Chondrocyte (in vitro differentiated cells): ENCODE measurements at regions not wholly inside any gene's neighbourhood (a gene's known extent, or its start where the extent isn't known, plus 50 kb on each side); places are given as distances from the start of the nearest gene placed in this dataset.

Source experiments
- DNase-seq: peaks from one replicate; pipeline ENCODE4 v3.0.0; 2021; ENCODE audit warnings: mixed read lengths, low spot score
- H3K27ac Mint-ChIP-seq: one replicate; pipeline ENCODE4 v1.8.0; 2021; ENCODE audit warnings: mild to moderate bottlenecking, moderate library complexity, mixed read lengths; ENCODE audit not compliant: unreplicated experiment
- H3K27me3 Mint-ChIP-seq: 2 replicates; pipeline ENCODE4 v1.8.0; 2021; ENCODE audit warnings: low read depth, mixed read lengths
- H3K36me3 Mint-ChIP-seq: 2 replicates; pipeline ENCODE4 v1.8.0; 2021; ENCODE audit warnings: low read depth, mixed read lengths
- H3K4me1 Mint-ChIP-seq: 2 replicates; pipeline ENCODE4 v1.8.0; 2021; ENCODE audit warnings: low read depth, mild to moderate bottlenecking, mixed read lengths
- H3K4me3 Mint-ChIP-seq: one replicate; pipeline ENCODE4 v1.8.0; 2021; ENCODE audit warnings: mild to moderate bottlenecking, moderate library complexity, mixed read lengths; ENCODE audit not compliant: unreplicated experiment
- H3K9me3 Mint-ChIP-seq: 2 replicates; pipeline ENCODE4 v1.8.0; 2021; ENCODE audit warnings: low read depth, mixed read lengths
- TF ChIP-seq, protein P1 (sequence below): fragments of 200-600 bp; sonication (generic); IDR thresholded peaks from 2 replicates; pipeline ENCODE4 v1.5.0; 2021; ENCODE audit warnings: antibody characterized with exemption, mild to moderate bottlenecking, moderate library complexity

DNA sequence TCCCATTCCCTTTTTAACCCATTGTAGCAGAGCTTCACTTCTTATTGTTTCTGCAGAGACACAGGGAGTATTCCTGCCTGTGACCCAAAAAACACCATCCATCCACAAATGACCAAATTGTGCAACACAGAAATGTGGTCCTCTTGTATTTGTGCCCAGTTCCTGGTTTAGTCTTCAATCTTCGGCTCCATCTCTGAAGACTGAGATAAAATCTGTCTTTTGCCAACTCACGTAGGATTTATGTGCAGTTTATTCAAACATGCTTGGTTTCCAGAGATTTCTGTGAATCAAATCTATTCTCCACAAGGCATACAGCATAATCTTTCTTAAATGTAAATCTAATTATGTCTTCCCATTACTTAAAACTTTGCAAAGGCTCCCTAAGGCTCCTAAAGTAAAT is 307.0 kb downstream of the AASDHPPT start:
- Mint-ChIP-seq H3K4me1 (peaks cover 36% of the 10 kb centered on the region), H3K4me3 (no peak overlapping the region), H3K36me3 (no peaks in the 10 kb centered on the region), H3K27me3 (no peaks in the 10 kb centered on the region), H3K9me3 (peaks cover 11% of the 10 kb centered on the region), H3K27ac (peak overlapping the region; percentile 4)
- TF ChIP-seq, protein P1, sequence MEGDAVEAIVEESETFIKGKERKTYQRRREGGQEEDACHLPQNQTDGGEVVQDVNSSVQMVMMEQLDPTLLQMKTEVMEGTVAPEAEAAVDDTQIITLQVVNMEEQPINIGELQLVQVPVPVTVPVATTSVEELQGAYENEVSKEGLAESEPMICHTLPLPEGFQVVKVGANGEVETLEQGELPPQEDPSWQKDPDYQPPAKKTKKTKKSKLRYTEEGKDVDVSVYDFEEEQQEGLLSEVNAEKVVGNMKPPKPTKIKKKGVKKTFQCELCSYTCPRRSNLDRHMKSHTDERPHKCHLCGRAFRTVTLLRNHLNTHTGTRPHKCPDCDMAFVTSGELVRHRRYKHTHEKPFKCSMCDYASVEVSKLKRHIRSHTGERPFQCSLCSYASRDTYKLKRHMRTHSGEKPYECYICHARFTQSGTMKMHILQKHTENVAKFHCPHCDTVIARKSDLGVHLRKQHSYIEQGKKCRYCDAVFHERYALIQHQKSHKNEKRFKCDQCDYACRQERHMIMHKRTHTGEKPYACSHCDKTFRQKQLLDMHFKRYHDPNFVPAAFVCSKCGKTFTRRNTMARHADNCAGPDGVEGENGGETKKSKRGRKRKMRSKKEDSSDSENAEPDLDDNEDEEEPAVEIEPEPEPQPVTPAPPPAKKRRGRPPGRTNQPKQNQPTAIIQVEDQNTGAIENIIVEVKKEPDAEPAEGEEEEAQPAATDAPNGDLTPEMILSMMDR: no peak
- DNase-seq: no peak

DNA sequence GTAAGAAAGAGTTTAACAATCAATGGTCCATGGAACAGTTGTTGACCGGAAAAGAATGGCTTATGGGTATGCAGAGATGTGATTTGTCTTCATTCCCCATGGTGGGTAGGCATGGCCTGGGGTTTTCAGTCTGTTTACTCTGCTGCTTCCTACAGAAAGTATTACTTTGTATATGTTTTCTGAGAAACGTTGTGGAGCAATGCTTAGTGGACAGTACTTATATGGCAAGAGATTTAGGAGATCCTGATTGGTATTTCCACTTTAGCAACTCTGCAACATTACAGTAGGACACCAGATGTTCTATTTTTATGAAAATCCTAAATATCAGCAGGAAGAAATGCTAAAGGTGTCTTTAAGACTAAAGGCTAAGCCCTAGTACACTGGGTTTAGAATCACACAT is 309.1 kb downstream of the AASDHPPT start:
- DNase-seq: no peak
- no peak overlapping the region for H3K4me3 Mint-ChIP-seq
- H3K27me3 Mint-ChIP-seq: no peaks in the 10 kb centered on the region
- H3K36me3 Mint-ChIP-seq: no peaks in the 10 kb centered on the region
- no peak overlapping the region for H3K27ac Mint-ChIP-seq
- peaks cover 11% of the 10 kb centered on the region for H3K9me3 Mint-ChIP-seq
- peaks cover 53% of the 10 kb centered on the region for H3K4me1 Mint-ChIP-seq
- TF ChIP-seq, protein P1: no peak

DNA sequence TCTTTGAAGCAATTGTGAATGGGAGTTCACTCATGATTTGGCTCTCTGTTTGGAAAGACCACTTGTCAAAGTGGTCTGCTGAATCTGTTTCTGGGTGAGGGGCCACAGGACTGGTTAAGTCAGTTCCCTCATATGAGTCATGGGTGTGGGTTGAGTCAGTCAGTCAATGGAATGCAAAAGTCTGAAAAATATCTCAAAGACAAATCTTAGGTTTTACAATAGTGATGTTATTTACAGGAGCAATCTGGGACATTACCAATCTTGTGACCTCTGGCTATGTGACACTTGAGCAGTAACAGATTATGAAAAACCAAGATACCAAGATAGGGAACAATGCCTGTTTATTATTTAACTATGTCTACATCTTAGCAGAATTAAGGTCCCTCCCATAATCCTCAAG is 311.6 kb downstream of the AASDHPPT start:
- peaks cover 52% of the 10 kb centered on the region for H3K4me1 Mint-ChIP-seq
- H3K4me3 Mint-ChIP-seq: no peak overlapping the region
- TF ChIP-seq, protein P1: no peak
- peak overlapping the region; percentile 38 for H3K27ac Mint-ChIP-seq
- H3K36me3 Mint-ChIP-seq: no peaks in the 10 kb centered on the region
- DNase-seq: no peak
- H3K9me3 Mint-ChIP-seq: peaks cover 11% of the 10 kb centered on the region
- no peaks in the 10 kb centered on the region for H3K27me3 Mint-ChIP-seq

DNA sequence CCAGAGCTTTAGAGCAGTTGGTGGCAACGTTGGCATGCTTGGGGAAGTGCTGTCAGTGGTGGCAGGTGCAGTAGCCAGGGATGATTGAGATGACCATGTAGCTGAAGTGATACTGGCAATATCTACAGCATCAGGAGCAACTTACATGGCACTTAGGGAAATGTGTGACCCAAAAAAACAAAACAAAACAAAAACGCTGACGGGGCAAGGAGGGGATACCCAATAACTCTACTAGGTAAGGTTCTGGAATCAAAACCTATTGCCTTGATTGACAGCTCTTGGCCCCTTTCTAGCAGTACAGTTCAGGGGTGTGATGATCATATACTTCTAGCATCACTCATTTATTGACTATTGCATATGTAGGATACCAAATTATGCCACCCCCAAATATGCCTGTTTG is 312.6 kb downstream of the AASDHPPT start:
- Mint-ChIP-seq H3K36me3 (no peaks in the 10 kb centered on the region), H3K4me3 (no peak overlapping the region), H3K9me3 (peaks cover 11% of the 10 kb centered on the region), H3K4me1 (peaks cover 44% of the 10 kb centered on the region), H3K27me3 (no peaks in the 10 kb centered on the region), H3K27ac (no peak overlapping the region)
- TF ChIP-seq, protein P1: no peak
- no peak for DNase-seq

DNA sequence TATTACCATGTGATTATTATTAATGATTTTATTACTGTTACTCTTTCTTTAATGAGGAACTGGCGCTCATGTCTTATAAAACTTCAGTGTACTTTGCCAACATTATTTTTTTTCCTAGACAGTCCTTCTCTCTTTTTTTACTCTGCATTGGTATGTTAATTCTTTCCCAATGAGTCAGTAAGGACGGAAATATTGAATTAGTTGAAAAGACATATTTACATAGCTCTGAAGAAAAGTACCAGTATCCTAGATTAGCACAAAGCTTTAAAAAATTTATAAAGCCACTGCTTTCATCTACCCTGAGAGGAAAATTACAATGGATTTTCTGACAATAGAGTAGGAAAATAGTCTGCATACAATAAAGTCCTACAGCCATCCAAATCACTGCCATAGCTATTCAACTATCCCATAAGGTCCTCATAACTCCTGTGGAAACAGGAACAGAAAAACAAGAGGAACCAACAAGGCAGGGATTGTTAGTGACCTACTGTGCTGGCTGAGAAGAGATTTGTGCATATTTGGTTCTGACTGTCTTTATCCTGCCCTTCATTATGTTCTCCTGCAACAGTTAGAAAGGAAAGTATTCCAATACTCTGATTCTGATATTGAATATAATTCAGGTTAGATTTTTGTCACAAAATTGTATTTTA is 314.4 kb downstream of the AASDHPPT start:
- Mint-ChIP-seq H3K27me3 (no peaks in the 10 kb centered on the region), H3K9me3 (peaks cover 16% of the 10 kb centered on the region), H3K36me3 (peaks cover 4% of the 10 kb centered on the region), H3K4me3 (no peak overlapping the region), H3K4me1 (peaks cover 48% of the 10 kb centered on the region), H3K27ac (peak overlapping the region; percentile 62)
- TF ChIP-seq, protein P1: no peak
- DNase-seq: no peak
